ENCODE measurements at regions not wholly inside any gene's neighbourhood (a gene's known extent, or its start where the extent isn't known, plus 50 kb on each side); places are given as distances from the start of the nearest gene placed in this dataset.
"Not testable (repeated sequence)": the region's sequence is repeated elsewhere in the genome, so short reads cannot be mapped to it uniquely, and the experiment has no call there.

GRCh38 chr2:111402450-111402849 lies 281.7 kb downstream of the BCL2L11 start:
- not testable (repeated sequence) for TF ChIP-seq CTCF (IDR thresholded peaks at IDR 0.05); ZFX (IDR thresholded peaks at IDR 0.05; ENCODE audit: borderline replicate concordance)

All from 22Rv1 (cell line).